K562 (cell line): ENCODE measurements at regions not wholly inside any gene's neighbourhood (a gene's known extent, or its start where the extent isn't known, plus 50 kb on each side); places are given as distances from the start of the nearest gene placed in this dataset.

ENCODE experiments used
- CAMTA2 ChIP-seq: fragments of 250-450 bp; sonication (Bioruptor Pico); conservative IDR thresholded peaks from 2 replicates; pipeline ENCODE4 v1.5.1; 2022
- HDAC2 ChIP-seq: fragments of 450-650 bp; IDR thresholded peaks from 2 replicates; pipeline ENCODE4 v1.6.1; 2016; ENCODE audit warnings: mild to moderate bottlenecking
- MAFG ChIP-seq: fragments of 450-650 bp; conservative IDR thresholded peaks from 2 replicates; pipeline ENCODE4 v1.6.1; 2016; ENCODE audit warnings: missing genetic modification characterization, missing compliant biosample characterization
- NFATC3 ChIP-seq: fragments of 450-650 bp; IDR thresholded peaks from 2 replicates; pipeline ENCODE4 v1.6.1; 2017; ENCODE audit warnings: mild to moderate bottlenecking
- RFX7 ChIP-seq: fragments of 250-450 bp; sonication (Bioruptor Pico); IDR thresholded peaks from 2 replicates; pipeline ENCODE4 v1.5.1; 2021; ENCODE audit warnings: mild to moderate bottlenecking
- U2AF2 ChIP-seq: fragments of 200-400 bp; formaldehyde crosslinking; optimal IDR thresholded peaks from 2 replicates; pipeline ENCODE3; 2017; ENCODE audit warnings: low read depth, mild to moderate bottlenecking, low read length
- ZBTB17 ChIP-seq: fragments of 450-650 bp; formaldehyde crosslinking; IDR thresholded peaks from 2 replicates; pipeline ENCODE4 v1.4.0; 2020; ENCODE audit warnings: mild to moderate bottlenecking
- ZNF766 ChIP-seq: fragments of 200-800 bp; sonication (Bioruptor generic); conservative IDR thresholded peaks from 2 replicates; pipeline ENCODE4 v1.6.1; 2016; ENCODE audit warnings: missing genetic modification characterization, missing compliant biosample characterization
- ZNF785 ChIP-seq: fragments of 250-450 bp; sonication (Bioruptor Pico); IDR thresholded peaks from 2 replicates; pipeline ENCODE4 v1.4.0; 2020; ENCODE audit warnings: mild to moderate bottlenecking
- TF ChIP-seq, protein P1 (sequence below): fragments of 450-650 bp; IDR thresholded peaks from 2 replicates; pipeline ENCODE4 v1.6.1; 2016
- TF ChIP-seq, protein P2 (sequence below), 2 experiments: IDR thresholded peaks; 2 replicates each; pipeline ENCODE4 v1.6.1; 2012; ENCODE audit warnings: improper control_type of control experiment in 2 of 2, low read depth in 2 of 2, low read length in 2 of 2, borderline replicate concordance in 1 of 2

DNA sequence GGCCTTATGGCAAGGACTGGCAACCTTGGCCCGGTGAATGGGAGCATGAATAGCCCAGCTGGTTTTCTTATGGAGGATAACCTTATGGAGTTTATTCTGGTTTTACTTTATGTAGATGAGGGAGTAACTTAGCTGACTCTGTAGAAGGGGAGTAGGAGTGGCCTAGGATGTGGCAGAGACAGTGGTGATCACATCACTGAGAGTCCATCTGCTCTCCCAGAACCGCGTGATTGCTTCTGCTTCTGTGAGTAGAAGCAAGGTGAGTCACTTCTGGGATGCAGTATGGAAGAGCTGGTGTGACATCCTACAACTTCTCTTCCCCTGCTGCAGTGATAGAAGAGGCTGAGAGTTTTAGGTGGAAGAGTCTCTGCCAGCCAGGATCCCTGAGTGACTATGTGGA, 129.2 kb downstream of the RPS24 start (continued):
- TF ChIP-seq, protein P1, sequence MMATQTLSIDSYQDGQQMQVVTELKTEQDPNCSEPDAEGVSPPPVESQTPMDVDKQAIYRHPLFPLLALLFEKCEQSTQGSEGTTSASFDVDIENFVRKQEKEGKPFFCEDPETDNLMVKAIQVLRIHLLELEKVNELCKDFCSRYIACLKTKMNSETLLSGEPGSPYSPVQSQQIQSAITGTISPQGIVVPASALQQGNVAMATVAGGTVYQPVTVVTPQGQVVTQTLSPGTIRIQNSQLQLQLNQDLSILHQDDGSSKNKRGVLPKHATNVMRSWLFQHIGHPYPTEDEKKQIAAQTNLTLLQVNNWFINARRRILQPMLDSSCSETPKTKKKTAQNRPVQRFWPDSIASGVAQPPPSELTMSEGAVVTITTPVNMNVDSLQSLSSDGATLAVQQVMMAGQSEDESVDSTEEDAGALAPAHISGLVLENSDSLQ, result no peak
- no peak for TF ChIP-seq CAMTA2
- no peak for TF ChIP-seq ZNF785
- TF ChIP-seq ZBTB17, result no peak
- TF ChIP-seq HDAC2, result no peak
- no peak for TF ChIP-seq U2AF2
- no peak for TF ChIP-seq ZNF766 (CRISPR knock-in tag)
- TF ChIP-seq NFATC3, result no peak
- TF ChIP-seq MAFG (tag), result no peak
- TF ChIP-seq, protein P2, sequence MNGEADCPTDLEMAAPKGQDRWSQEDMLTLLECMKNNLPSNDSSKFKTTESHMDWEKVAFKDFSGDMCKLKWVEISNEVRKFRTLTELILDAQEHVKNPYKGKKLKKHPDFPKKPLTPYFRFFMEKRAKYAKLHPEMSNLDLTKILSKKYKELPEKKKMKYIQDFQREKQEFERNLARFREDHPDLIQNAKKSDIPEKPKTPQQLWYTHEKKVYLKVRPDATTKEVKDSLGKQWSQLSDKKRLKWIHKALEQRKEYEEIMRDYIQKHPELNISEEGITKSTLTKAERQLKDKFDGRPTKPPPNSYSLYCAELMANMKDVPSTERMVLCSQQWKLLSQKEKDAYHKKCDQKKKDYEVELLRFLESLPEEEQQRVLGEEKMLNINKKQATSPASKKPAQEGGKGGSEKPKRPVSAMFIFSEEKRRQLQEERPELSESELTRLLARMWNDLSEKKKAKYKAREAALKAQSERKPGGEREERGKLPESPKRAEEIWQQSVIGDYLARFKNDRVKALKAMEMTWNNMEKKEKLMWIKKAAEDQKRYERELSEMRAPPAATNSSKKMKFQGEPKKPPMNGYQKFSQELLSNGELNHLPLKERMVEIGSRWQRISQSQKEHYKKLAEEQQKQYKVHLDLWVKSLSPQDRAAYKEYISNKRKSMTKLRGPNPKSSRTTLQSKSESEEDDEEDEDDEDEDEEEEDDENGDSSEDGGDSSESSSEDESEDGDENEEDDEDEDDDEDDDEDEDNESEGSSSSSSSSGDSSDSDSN (IDR thresholded peaks at IDR 0.05; ENCODE audit: borderline replicate concordance in 1 of 2, low read depth in 2 of 2, low read length in 2 of 2), result no peak
- TF ChIP-seq RFX7, result no peak
- TF ChIP-seq, all 486 proteins: peak for 0
